HFF-Myc (cell line): ENCODE measurements at regions not wholly inside any gene's neighbourhood (a gene's known extent, or its start where the extent isn't known, plus 50 kb on each side); places are given as distances from the start of the nearest gene placed in this dataset.
"Not testable (repeated sequence)": the region's sequence is repeated elsewhere in the genome, so short reads cannot be mapped to it uniquely, and the experiment has no call there.

Experiments used
- DNase-seq: peaks from one replicate; pipeline ENCODE4 v3.0.0-alpha.2; 2011; ENCODE audit warnings: low read depth; ENCODE audit errors: extremely low read depth
- H3K4me3 ChIP-seq: replicated peaks from 2 replicates; pipeline ENCODE4 v1.5.1; 2011; ENCODE audit warnings: low read depth, mild to moderate bottlenecking, control low read depth, low read length
- CTCF ChIP-seq: IDR thresholded peaks from 2 replicates; pipeline ENCODE4 v1.5.1; 2012; ENCODE audit warnings: mild to moderate bottlenecking, low read depth, low read length, control low read depth; ENCODE audit errors: missing control alignments

GRCh38 chr3:13188181-13188779 lies 115.1 kb upstream of the IQSEC1 start:
- DNase-seq, result no peak
- no peak for TF ChIP-seq CTCF
- H3K4me3 ChIP-seq, result no peak overlapping the region

- DNase-seq, result no peak
- TF ChIP-seq CTCF, result no peak
- H3K4me3 ChIP-seq, result no peak overlapping the region
These were observed 114.4 kb upstream of the IQSEC1 start for GRCh38 chr3:13187593-13187992.

- no peak for TF ChIP-seq CTCF
- no peak for DNase-seq
- H3K4me3 ChIP-seq, result no peak overlapping the region
These were observed 113.2 kb upstream of the IQSEC1 start for GRCh38 chr3:13186435-13186815.

GRCh38 chr3:13185737-13186434 lies 112.7 kb upstream of the IQSEC1 start:
- TF ChIP-seq CTCF, result no peak
- DNase-seq, result no peak
- no peak overlapping the region for H3K4me3 ChIP-seq

GRCh38 chr3:13179582-13180210 lies 106.5 kb upstream of the IQSEC1 start:
- DNase-seq, H3K4me3 ChIP-seq: not testable (repeated sequence)

GRCh38 chr3:13179181-13179580 lies 106.0 kb upstream of the IQSEC1 start:
- no peak for DNase-seq
- no peak for TF ChIP-seq CTCF

GRCh38 chr3:13178107-13178506 lies 104.9 kb upstream of the IQSEC1 start:
- DNase-seq, result no peak
- no peak for TF ChIP-seq CTCF
- H3K4me3 ChIP-seq, result no peak overlapping the region

More at GRCh38 chr3:13179181-13179580, 106.0 kb upstream of the IQSEC1 start:
- no peak overlapping the region for H3K4me3 ChIP-seq
